ENCODE measurements at regions not wholly inside any gene's neighbourhood (a gene's known extent, or its start where the extent isn't known, plus 50 kb on each side); places are given as distances from the start of the nearest gene placed in this dataset.
A peak's percentile ranks its signal among the peaks of the same experiment; 100 is the strongest.

GRCh38 chr2:64329848-64330247 is 124.1 kb upstream of the LGALSL start (continued):
- no peak for TF ChIP-seq REST (IDR thresholded peaks at IDR 0.05; ENCODE audit: unreplicated experiment)
- TF ChIP-seq CREB1 (CRISPR knock-in tag; IDR thresholded peaks at IDR 0.05; ENCODE audit: low read depth) = no peak
- no peak for TF ChIP-seq NANOG (IDR thresholded peaks at IDR 0.05; ENCODE audit: borderline replicate concordance)

- Mint-ChIP-seq H3K9me3 (no peaks in the 10 kb centered on the region), H3K36me3 (ENCODE audit: low read depth) (no peaks in the 10 kb centered on the region), H3K27me3 (ENCODE audit: insufficient read depth, low read depth, poor library complexity) (peaks cover 13% of the 10 kb centered on the region), H3K4me3 (peak overlapping the region; percentile 44; the same call in 2 of the 3 replicates), H3K4me1 (peaks cover 49% of the 10 kb centered on the region), H3K27ac (peak overlapping the region; percentile 68; the same call in 1 of the 2 replicates)
- H3K4me2 ChIP-seq = no peak overlapping the region
- peaks cover 39% of the 10 kb centered on the region for H3K4me1 ChIP-seq (ENCODE audit: insufficient read depth)
- TF ChIP-seq CTCF (conservative IDR thresholded peaks at IDR 0.05; ENCODE audit: low read depth in 2 of 2) = peak; percentile 94 to 96
- TF ChIP-seq EZH2phosphoT487 (IDR thresholded peaks at IDR 0.05; ENCODE audit: unreplicated experiment) = no peak
- H3K9me2 ChIP-seq (ENCODE audit: insufficient read depth) = peaks cover 7% of the 10 kb centered on the region; the same call in 1 of the 2 replicates
- peak; percentile 98 for DNase-seq (ENCODE audit: low spot score)
- H3K79me2 ChIP-seq (replicated peaks; ENCODE audit: insufficient read depth) = no peaks in the 10 kb centered on the region
- H3K27me3 ChIP-seq (ENCODE audit: insufficient read depth) = no peaks in the 10 kb centered on the region
- no peaks in the 10 kb centered on the region for H3K36me3 ChIP-seq (ENCODE audit: insufficient read depth)
- H2AFZ ChIP-seq = no peak overlapping the region
- H3F3A ChIP-seq (replicated peaks; ENCODE audit: low read depth) = peaks cover 4% of the 10 kb centered on the region; the same call in 1 of the 2 replicates
- ATAC-seq = peak; percentile 85
- no peaks in the 10 kb centered on the region for H4K20me1 ChIP-seq (replicated peaks; ENCODE audit: insufficient read depth)
- no peak overlapping the region; the same call in 1 of the 2 replicates for H3K4me3 ChIP-seq
- no peak overlapping the region for H3K27ac ChIP-seq (ENCODE audit: low read depth)
Measured at GRCh38 chr2:64330281-64331113, 123.5 kb upstream of the LGALSL start.

- peak overlapping the region; percentile 44; the same call in 2 of the 3 replicates for H3K4me3 Mint-ChIP-seq
- Histone ChIP-seq H3K4me2 (peak overlapping the region; percentile 30), H3K79me2 (replicated peaks; ENCODE audit: insufficient read depth) (no peaks in the 10 kb centered on the region)
Measured at GRCh38 chr2:64331114-64331645, 122.8 kb upstream of the LGALSL start.

More at GRCh38 chr2:64331114-64331645, 122.8 kb upstream of the LGALSL start:
- Mint-ChIP-seq H3K4me1 (peaks cover 49% of the 10 kb centered on the region), H3K36me3 (ENCODE audit: low read depth) (no peaks in the 10 kb centered on the region; the same call in 2 of the 3 replicates), H3K9me3 (no peaks in the 10 kb centered on the region), H3K27ac (peak overlapping the region; percentile 68), H3K27me3 (ENCODE audit: insufficient read depth, low read depth, poor library complexity) (peaks cover 10% of the 10 kb centered on the region)
- TF ChIP-seq POLR2AphosphoS5 (IDR thresholded peaks at IDR 0.05; ENCODE audit: low read depth) = peak; percentile 27; the same call in 1 of the 2 replicates
- TF ChIP-seq CREB1 (CRISPR knock-in tag; IDR thresholded peaks at IDR 0.05; ENCODE audit: low read depth) = no peak
- no peak for TF ChIP-seq REST (IDR thresholded peaks at IDR 0.05; ENCODE audit: unreplicated experiment)
- Histone ChIP-seq H3K4me1 (ENCODE audit: insufficient read depth) (peaks cover 39% of the 10 kb centered on the region), H3K4me3 (peak overlapping the region; percentile 2; the same call in 1 of the 2 replicates), H3K27me3 (ENCODE audit: insufficient read depth) (no peaks in the 10 kb centered on the region), H3K36me3 (ENCODE audit: insufficient read depth) (no peaks in the 10 kb centered on the region), H3F3A (replicated peaks; ENCODE audit: low read depth) (peaks cover 4% of the 10 kb centered on the region; the same call in 1 of the 2 replicates), H2AFZ (peak overlapping the region; percentile 25), H3K9me2 (ENCODE audit: insufficient read depth) (0 out of 2 replicates have a peak, but pooled peaks cover under 1% of the 10 kb centered on the region), H3K27ac (ENCODE audit: low read depth) (peak overlapping the region; percentile 47; the same call in 1 of the 2 replicates), H4K20me1 (replicated peaks; ENCODE audit: insufficient read depth) (no peaks in the 10 kb centered on the region)
- ATAC-seq (peak; percentile 78), DNase-seq (ENCODE audit: low spot score) (peak; percentile 72)

Data from GM23338 (cell line).